Epithelial cell of proximal tubule (primary cell): ENCODE measurements at regions not wholly inside any gene's neighbourhood (a gene's known extent, or its start where the extent isn't known, plus 50 kb on each side); places are given as distances from the start of the nearest gene placed in this dataset.

Experiments
- DNase-seq: peaks from one replicate; pipeline ENCODE4 v3.0.0-alpha.2; 2011; ENCODE audit warnings: low read depth
- H3K4me3 ChIP-seq: 2 replicates; pipeline ENCODE4 v1.5.1; 2011; ENCODE audit warnings: low read depth, mild to moderate bottlenecking, low read length
- CTCF ChIP-seq: conservative IDR thresholded peaks from 2 replicates; pipeline ENCODE4 v1.5.1; 2012; ENCODE audit warnings: low read depth, mild to moderate bottlenecking, low read length

DNA sequence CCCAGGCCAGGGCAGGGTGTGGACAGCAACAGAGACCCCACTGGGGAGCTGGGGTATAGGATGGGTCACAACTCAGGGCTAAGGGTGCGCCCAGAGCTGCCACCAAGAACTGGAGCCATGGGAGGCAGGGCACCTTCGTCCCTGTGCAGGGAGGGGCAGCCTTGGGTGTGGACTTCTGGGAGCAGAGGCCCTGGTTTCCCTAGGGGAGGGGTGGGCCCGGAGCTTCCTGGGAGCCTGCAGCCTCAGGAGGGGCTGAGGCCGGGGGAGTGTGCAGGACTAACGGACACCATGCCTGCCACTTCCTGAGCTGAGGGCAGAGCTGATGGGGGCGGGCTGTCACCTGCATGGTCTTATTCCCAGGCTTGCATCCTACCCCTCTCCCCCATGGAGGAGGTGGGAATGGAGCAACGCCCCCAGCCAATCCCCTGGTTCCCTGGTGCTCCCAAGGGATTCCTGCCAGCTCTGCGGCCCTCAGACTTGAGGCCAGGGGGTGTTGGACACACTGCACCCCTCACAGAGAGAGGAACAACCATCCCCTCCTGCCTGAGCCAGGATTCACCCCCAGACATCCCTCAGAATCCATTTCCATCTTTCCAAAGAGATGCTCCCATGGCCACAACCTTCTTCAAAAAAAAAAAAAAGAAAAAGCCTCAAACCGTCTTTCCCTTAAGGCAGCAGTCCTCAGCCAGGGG, 225.7 kb downstream of the CTTN start:
- TF ChIP-seq CTCF: no peak
- no peak overlapping the region for H3K4me3 ChIP-seq
- DNase-seq: no peak

DNA sequence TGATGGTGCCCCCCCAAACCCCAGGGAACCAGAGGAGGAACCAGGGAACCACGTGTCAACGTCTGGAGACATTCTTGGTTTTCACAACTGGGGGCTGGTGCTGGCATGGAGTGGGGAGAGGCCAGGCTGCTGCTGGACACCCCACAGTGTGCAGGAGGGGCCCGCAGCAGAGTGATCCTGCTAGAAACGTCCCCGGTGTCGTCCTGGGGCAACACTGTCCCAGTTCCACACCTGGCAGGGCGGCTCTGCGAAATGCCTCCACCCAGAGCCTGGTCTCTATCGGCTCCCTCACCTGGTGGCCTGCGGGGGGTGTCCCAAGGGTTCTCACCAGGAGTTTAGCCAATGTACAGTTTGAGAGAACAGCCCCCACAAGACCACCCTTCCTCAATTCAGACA, 226.3 kb downstream of the CTTN start:
- no peak for DNase-seq
- TF ChIP-seq CTCF: no peak
- no peak overlapping the region for H3K4me3 ChIP-seq

- DNase-seq: no peak
- TF ChIP-seq CTCF: no peak
- no peak overlapping the region for H3K4me3 ChIP-seq
These were observed 226.7 kb downstream of the CTTN start for GRCh38 chr11:70625051-70625450.

GRCh38 chr11:70625582-70626518, 227.5 kb downstream of the CTTN start:
- no peak overlapping the region for H3K4me3 ChIP-seq
- DNase-seq: no peak
- no peak for TF ChIP-seq CTCF

- H3K4me3 ChIP-seq: no peak overlapping the region
- TF ChIP-seq CTCF: no peak
- no peak for DNase-seq
These were observed 228.9 kb downstream of the CTTN start for GRCh38 chr11:70627219-70627618.

DNA sequence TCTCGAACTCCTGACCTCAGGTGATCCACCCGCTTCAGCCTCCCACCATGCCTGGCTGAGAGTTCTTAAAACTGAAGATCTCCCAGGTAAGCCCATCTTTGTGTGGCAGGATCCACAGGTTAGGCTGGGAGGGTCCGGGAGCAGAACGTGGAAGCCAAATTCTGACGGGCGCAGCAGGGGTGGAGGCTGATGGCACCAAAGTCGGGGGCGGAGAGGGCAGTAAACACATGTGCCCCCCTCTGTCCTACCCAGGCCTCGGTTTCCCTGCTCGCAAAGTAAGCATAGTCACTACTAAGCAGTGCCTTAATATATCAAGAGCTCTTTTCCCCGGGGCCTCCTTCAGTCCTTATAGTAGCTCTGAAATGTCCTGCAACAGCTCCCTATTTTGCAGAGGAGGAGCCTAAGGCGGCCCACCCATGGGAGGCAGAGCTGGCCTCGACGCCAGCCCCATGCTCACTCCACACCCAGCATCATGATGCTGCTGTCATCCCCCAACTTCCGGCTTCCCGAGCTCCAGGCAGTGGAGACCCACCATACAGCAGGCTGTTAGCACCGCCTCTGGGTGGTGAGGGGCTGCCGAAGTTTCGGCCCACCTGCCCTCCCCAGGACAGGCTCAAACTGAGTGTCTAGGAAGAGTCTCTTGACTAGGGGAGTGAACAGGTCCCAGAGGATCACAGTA, 230.0 kb downstream of the CTTN start:
- no peak for TF ChIP-seq CTCF
- no peak for DNase-seq
- H3K4me3 ChIP-seq: no peak overlapping the region
